Left colon (tissue), 2 donors: ENCODE measurements at regions not wholly inside any gene's neighbourhood (a gene's known extent, or its start where the extent isn't known, plus 50 kb on each side); places are given as distances from the start of the nearest gene placed in this dataset.
"Not testable (repeated sequence)": the region's sequence is repeated elsewhere in the genome, so short reads cannot be mapped to it uniquely, and the experiment has no call there.

Source experiments
- ATAC-seq: fragments of 200-7000 bp; cut with Tn5 transposase; one replicate; pipeline ENCODE4 v1.9.1; 2020; ENCODE audit warnings: mild to moderate bottlenecking, moderate library complexity
- DNase-seq, 2 donors: peaks; one replicate each; pipeline ENCODE4 v3.0.0-alpha.2; 2020
- intact Hi-C, 2 donors: fragments of 100-400 bp; cut with DNase I in 1 of 2; cut with micrococcal nuclease in 1 of 2; formaldehyde crosslinking; loops; one replicate each; pipeline versions ENCODE4 v1.11.2 to v1.14.0; 2022; cut with DNase I, micrococcal nuclease
- donor health status: DM: no; HTN: no; CAD: no.
- donor health status: DM: yes; HTN: yes; CAD: no.

GRCh38 chrX:31014474-31014873 is 57.4 kb downstream of the FTHL17 start:
- ATAC-seq, intact Hi-C loops, DNase-seq: not testable (repeated sequence)

- DNase-seq: no peak
- no peak for ATAC-seq
- intact Hi-C loops: no loop called here
Observed at GRCh38 chrX:31012509-31013025, 59.3 kb downstream of the FTHL17 start.

- no peak for DNase-seq
- no peak for ATAC-seq
- intact Hi-C loops: no loop called here
Observed at GRCh38 chrX:31007321-31007720, 64.5 kb downstream of the FTHL17 start.

GRCh38 chrX:31006027-31006426 is 65.8 kb downstream of the FTHL17 start:
- DNase-seq: no peak
- no peak for ATAC-seq
- intact Hi-C loops: no loop called here

- no peak for DNase-seq
- intact Hi-C loops: no loop called here
- ATAC-seq: no peak
Observed at GRCh38 chrX:30997411-30997810, 74.4 kb downstream of the FTHL17 start.

GRCh38 chrX:30995705-30996104 is 76.1 kb downstream of the FTHL17 start:
- intact Hi-C loops: no loop called here

GRCh38 chrX:30995060-30995700 is 76.7 kb downstream of the FTHL17 start:
- ATAC-seq (no peak), DNase-seq (no peak)
- intact Hi-C loops: no loop called here

More at GRCh38 chrX:30995705-30996104, 76.1 kb downstream of the FTHL17 start:
- DNase-seq (no peak), ATAC-seq (no peak)

GRCh38 chrX:30994018-30994417 is 77.8 kb downstream of the FTHL17 start:
- intact Hi-C loops, DNase-seq, ATAC-seq: not testable (repeated sequence)

GRCh38 chrX:30992381-30992904 is 79.4 kb downstream of the FTHL17 start:
- DNase-seq: no peak
- ATAC-seq: peak; percentile 66
- intact Hi-C loops: no loop called here

GRCh38 chrX:30990361-30990760 is 81.5 kb downstream of the FTHL17 start:
- intact Hi-C loops: no loop called here
- DNase-seq (no peak), ATAC-seq (no peak)

- no peak for DNase-seq
- intact Hi-C loops: no loop called here
- no peak for ATAC-seq
Observed at GRCh38 chrX:30982467-30982866, 89.4 kb downstream of the FTHL17 start.

GRCh38 chrX:30981968-30982367 is 89.9 kb downstream of the FTHL17 start:
- DNase-seq (no peak), ATAC-seq (no peak)
- intact Hi-C loops: no loop called here

GRCh38 chrX:30979271-30979670 is 90.2 kb upstream of the TAB3 start:
- intact Hi-C loops: no loop called here
- DNase-seq (no peak), ATAC-seq (no peak)

GRCh38 chrX:30975467-30975866 is 86.4 kb upstream of the TAB3 start:
- intact Hi-C loops: no loop called here
- DNase-seq: no peak
- no peak for ATAC-seq

- DNase-seq: no peak
- ATAC-seq: no peak
- intact Hi-C loops: no loop called here
Observed at GRCh38 chrX:30973784-30974427, 84.9 kb upstream of the TAB3 start.

- DNase-seq: peak in 1 of 2 donors; percentile 19
- peak; percentile 97 for ATAC-seq
Observed at GRCh38 chrX:30971774-30972603, 82.9 kb upstream of the TAB3 start.

GRCh38 chrX:30967516-30967915 is 78.5 kb upstream of the TAB3 start:
- DNase-seq: no peak
- no peak for ATAC-seq
- intact Hi-C loops: no loop called here

More at GRCh38 chrX:30971774-30972603, 82.9 kb upstream of the TAB3 start:
- intact Hi-C loops: no loop called here

- ATAC-seq (no peak), DNase-seq (no peak)
- intact Hi-C loops: no loop called here
Observed at GRCh38 chrX:30965767-30966166, 76.7 kb upstream of the TAB3 start.

GRCh38 chrX:30961387-30962174 is 72.5 kb upstream of the TAB3 start:
- DNase-seq: no peak
- peak; percentile 93 for ATAC-seq
- intact Hi-C loops: no loop called here
